Activated naive CD4-positive, alpha-beta T cell treated with anti-CD3 and anti-CD28 coated beads, Interleukin-2, amount 50 U/mL, for 16 hours (primary cell): ENCODE measurements at regions not wholly inside any gene's neighbourhood (a gene's known extent, or its start where the extent isn't known, plus 50 kb on each side); places are given as distances from the start of the nearest gene placed in this dataset.
"Not testable (repeated sequence)": the region's sequence is repeated elsewhere in the genome, so short reads cannot be mapped to it uniquely, and the experiment has no call there.

Experiments used
- DNase-seq: peaks from one replicate; pipeline ENCODE4 v3.0.0-alpha.2; 2020

DNA sequence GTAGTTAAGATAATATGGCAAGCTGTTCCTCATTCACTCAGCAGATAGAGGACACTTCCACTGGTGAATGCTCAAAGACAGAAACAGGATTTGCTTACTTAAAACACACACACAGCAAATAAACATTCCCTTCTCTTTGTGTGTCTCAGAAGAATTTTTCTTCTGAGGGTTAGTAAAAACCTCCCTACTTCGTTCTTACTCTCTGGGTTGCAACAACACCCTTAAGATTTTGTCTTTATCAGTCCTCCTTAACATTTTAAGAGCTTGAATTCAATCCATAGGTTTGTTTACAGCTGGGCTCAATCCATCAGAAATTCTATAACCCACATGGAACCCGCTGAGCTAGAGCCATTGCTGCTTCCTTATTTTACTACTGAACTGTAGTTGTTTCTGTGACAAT, 237.4 kb upstream of the PIK3R1 start:
- no peak for DNase-seq

DNA sequence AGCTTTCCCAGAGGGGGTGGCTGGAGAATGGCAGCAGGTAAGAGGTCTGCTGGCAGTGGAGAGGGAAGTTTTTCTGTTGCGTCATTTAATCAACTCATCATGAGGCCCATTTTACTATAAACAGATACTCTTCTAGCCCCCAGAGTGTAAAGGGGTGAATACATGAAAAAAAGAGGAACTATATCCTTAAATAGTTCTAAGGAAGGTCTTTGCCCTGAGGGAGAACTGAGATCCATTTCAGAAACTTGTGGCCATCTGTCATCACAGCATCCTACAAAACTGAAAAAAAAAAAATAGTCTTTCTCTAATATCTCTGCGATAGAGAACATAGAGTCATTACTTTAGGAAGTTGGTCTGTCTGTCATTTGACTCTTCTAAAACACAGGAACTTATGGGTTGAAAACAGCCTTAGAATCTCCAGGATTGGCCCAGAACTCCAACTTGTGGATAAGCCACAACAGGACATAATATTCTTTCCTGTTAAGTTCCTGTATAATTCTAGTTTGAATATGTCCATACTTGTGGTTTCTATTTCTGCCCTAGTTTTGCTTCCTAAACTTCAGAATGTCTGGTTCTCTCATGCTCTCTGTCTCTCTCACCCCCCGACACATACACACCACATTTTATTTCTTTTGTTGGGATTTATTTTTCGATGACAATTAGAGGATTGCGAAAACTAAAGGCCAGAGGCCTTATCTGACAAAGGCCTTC, 238.5 kb upstream of the PIK3R1 start:
- DNase-seq, result no peak

DNA sequence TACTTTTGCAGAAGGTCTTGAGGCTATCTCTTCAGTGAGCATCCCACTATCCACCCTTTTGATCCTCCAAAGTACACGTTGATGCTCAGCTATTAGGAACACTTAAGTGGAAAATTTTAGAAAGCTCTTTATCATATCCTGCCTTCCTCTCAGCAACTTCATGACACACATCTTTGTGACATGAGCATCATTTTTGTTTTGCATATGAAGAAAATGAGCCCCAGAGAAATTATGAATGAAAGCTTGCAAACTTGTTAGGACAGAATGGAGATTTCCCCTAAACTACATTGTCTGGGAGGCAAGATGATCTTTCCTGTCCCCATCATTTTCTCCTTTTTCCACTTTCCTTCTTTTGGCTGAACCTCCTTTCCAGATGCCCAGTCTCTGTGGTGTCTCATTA, 239.4 kb upstream of the PIK3R1 start:
- no peak for DNase-seq

DNA sequence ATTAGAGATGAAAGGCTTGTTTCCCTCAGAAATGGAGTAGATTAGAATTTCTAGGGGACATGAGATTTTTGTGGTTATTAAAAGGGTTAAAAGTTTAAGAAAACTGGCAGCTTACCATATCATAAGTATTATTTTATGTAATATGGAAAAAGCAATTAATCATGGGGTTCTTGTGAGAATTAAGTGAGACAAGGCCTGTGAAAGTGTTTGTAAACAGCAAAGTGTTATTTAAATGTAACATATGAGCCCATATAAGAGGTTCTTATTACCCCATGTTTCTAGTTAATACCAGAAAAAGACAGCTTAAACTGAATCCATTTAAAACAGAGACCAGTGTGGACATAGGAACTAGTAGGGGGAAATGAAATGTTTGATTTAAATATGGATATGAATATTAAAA, 241.1 kb upstream of the PIK3R1 start:
- DNase-seq, result no peak

GRCh38 chr5:67974054-67974453, 241.5 kb upstream of the PIK3R1 start:
- no peak for DNase-seq

DNA sequence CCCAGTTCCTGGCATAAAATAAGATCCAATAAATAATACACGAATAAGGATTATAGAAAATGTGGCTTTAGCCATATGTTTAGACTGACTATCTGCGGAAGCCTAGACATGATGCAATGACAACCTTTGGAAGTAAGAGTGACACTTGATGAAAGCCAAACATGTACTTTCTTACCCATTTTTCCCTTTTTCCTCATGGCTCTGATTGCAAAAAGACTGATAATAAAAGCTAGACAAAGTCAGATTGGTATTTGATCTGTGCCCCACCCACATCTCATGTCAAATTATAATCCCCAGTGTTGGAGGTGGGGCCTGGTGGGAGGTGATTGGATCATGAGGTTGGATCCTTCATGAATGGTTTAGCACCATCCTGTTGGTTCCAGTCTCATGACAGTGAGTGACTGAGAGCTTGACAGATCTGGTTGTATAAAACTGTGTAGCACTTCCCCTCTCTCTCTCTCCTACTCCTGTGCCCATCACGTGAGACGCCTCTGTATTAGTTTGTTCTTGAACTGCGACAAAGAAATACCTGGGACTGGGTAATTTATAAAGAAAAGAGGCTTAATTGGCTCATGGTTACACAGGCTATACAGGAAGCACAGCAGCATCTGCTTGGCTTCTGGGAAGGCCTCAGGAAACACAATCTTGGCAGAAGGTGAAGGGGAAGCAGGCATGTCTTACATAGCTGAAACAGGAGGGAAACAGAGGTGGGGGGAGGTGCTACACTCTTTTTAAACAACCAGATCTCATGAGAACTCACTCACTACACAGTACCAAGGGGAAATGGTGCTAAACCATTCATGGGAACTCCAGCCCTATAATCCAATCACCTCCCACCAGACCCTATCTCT, 243.4 kb upstream of the PIK3R1 start:
- no peak for DNase-seq

- no peak for DNase-seq
These were observed 244.2 kb upstream of the PIK3R1 start for GRCh38 chr5:67971223-67971830.

- no peak for DNase-seq
These were observed 245.9 kb upstream of the PIK3R1 start for GRCh38 chr5:67969631-67970030.

DNA sequence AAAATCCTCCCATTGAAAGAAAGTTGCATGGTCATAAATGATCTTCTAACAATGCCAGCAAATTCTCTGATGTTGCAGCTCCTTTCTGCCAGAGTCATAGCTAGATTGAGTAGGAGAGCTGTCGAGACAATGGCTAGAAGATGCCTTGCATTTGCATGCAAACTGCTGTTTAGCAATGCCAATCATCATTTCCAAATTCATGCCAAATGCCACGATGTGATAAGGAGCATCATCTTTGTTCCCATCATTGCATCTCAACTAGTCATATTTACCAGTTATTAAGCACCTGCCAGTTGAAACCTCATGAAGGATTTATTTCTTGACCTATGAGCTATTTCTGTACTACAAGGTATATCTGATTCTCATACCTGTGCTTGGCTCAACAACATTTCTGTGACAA, 246.4 kb upstream of the PIK3R1 start:
- no peak for DNase-seq

- DNase-seq, result no peak
These were observed 248.8 kb upstream of the PIK3R1 start for GRCh38 chr5:67966712-67967111.

DNA sequence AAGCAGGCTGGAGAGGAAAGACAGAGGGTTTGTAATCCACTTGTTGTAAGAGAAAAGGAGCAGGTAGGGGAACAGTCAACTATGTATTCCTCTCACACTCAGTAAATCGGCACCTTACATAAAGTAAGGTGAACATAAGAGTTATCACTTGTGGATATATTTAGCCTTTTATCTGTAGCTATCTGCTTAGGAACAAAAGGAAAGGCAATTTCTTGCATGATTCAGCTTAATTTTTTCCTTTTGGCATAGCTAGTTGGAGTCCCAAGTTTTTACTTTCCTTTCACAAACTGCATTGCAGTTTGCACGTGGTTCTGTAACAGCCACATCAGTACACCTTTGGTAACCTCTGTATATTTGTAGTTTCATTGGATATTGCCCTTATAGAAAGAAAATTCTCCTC, 250.9 kb upstream of the PIK3R1 start:
- DNase-seq, result no peak

DNA sequence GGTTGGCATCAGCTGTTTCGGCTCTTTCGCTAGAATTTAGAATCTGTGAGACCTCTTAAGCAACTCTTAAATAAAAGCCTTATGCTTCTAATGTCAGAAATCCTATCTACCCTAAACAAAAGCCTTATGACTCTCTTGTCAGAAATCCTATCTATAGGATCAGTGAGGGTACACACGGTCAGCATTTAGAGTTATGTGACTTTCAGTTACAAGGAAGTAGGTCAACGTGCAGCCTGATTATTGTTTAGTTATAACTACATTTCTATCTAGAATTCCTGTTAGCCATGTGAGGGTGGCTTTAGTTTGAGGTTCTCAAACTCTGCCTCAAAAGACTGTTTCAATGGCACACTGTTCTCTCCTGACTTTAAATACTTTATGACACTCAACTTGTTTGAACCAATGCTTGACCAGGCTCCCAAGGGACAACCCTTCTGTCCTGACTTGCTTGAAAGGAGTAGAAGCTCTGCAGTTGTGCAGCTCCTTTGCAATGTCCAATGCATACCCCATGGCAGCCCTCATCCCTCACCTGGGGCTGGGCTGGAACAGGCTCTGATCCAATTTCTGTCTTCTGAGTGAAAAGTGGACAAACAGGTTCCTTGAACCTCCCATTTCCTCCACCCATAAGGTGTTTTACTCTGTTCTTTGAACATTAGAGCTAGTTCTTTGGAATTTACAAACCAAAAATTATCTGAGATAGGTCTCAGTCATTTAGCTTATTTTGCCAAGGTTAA, 251.6 kb upstream of the PIK3R1 start:
- no peak for DNase-seq

GRCh38 chr5:67960939-67961338, 254.6 kb upstream of the PIK3R1 start:
- DNase-seq, result no peak

DNA sequence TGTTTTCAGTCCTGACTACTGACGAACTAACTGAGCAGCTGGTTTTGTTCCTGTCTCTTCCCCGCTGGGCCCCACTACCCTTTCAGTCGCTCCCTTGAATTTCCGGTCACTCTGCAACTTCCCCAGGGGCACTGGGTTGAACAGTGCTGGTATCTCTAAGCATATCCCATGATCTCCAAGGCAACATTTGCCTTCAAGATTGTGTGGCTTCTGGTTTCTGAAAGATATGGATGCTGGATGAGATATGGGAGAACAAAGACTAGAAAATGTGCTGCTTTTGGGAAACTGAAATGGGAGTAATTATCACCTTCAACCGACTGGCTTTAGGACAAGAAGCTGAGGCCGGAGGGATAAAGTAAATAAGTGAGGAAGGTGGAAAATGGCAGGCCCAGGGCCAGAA, 258.2 kb upstream of the PIK3R1 start:
- DNase-seq, result no peak

DNA sequence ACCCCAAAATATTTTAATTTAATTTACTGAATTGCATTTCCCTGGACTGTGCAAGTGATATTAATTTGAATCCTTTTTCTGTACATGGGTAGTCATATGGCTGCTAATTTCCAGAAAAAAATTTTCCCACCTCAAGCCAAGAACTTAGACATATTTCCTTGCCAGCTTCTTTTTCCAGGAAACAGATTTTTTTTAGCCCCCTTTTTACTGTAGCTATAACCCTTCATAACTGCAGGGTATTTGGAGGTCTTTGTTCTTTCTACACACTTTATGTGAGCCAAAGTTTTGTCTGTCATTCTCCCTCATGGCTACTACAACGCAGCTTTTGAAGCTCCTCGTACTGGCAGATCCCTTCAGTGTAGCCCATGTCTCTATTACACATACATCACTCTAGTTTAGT, 261.2 kb upstream of the PIK3R1 start:
- DNase-seq, result no peak

GRCh38 chr5:67942421-67942820, 273.1 kb upstream of the PIK3R1 start:
- no peak for DNase-seq

GRCh38 chr5:67941614-67942401, 273.7 kb upstream of the PIK3R1 start:
- no peak for DNase-seq

GRCh38 chr5:67935908-67936566, 279.5 kb upstream of the PIK3R1 start:
- DNase-seq, result no peak

- no peak for DNase-seq
These were observed 280.6 kb upstream of the PIK3R1 start for GRCh38 chr5:67934976-67935375.

DNA sequence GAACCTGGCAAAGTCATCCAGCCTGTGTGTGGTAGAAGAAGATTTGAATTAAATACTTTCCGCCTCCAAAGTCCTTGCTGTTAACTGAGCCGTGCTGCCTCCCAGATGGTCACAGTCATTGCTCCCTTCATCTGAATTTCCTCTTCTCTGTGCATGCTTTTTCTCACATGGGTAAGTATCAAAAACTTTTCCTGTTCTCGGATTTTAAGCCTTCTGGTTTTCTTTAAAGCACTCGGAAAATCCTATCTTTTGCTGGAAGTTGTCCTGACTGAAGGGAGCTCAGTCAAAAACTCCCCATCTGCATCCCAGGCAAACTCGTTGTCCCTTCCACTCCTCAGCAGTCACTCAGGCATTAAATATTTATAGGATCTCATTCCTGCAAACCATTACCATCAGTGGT, 290.0 kb upstream of the PIK3R1 start:
- no peak for DNase-seq

DNA sequence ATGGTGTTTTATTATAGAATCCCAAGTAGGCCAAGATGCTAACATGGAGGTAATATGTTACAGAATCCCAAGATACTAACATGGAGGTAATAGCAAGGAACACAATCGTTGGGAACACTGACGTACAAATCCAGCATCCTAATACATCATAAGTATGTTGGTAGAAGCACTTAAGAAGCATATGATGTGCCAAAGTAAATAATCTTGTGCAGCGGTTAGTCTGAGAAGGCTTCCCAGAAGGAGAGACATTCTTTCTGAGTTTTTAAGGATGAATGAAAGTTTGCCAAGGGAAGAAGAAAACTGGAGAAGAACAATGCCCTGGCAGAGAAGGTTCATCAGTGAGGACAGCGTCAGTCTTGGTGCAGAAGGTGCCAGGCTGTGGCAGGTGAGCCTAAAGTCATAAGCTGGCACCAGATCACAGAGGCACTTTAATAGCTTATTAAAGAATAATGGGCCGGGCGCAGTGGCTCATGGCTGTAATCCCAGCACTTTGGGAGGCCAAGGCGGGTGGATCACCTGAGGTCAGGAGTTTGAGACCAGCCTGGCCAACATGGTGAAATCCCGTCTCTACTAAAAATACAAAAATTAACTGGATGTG, 294.5 kb upstream of the PIK3R1 start:
- DNase-seq, result no peak

GRCh38 chr5:67919532-67919931, 296.0 kb upstream of the PIK3R1 start:
- DNase-seq, result not testable (repeated sequence)
